HFFc6 (cell line): ENCODE measurements at regions not wholly inside any gene's neighbourhood (a gene's known extent, or its start where the extent isn't known, plus 50 kb on each side); places are given as distances from the start of the nearest gene placed in this dataset.

Experiments
- DNase-seq: peaks from one replicate; pipeline ENCODE4 v3.0.0-alpha.2; 2018
- H3K27ac Mint-ChIP-seq: 2 replicates; pipeline ENCODE4 v1.8.0; 2020; ENCODE audit warnings: mild to moderate bottlenecking, mixed read lengths
- H3K27me3 Mint-ChIP-seq: 2 replicates; pipeline ENCODE4 v1.8.0; 2021; ENCODE audit warnings: mild to moderate bottlenecking, moderate library complexity, mixed read lengths; ENCODE audit not compliant: insufficient read depth
- H3K36me3 Mint-ChIP-seq: 2 replicates; pipeline ENCODE4 v1.8.0; 2021; ENCODE audit warnings: low read depth, mixed read lengths
- H3K4me1 Mint-ChIP-seq: 2 replicates; pipeline ENCODE4 v1.8.0; 2020; ENCODE audit warnings: low read depth, mixed read lengths
- H3K4me3 Mint-ChIP-seq: 2 replicates; pipeline ENCODE4 v1.8.0; 2020; ENCODE audit warnings: mild to moderate bottlenecking, moderate library complexity, mixed read lengths
- H3K9me3 Mint-ChIP-seq: 2 replicates; pipeline ENCODE4 v1.8.0; 2020; ENCODE audit warnings: mild to moderate bottlenecking, mixed read lengths
- CTCF ChIP-seq: fragments of 200-600 bp; sonication (generic); IDR thresholded peaks from 2 replicates; pipeline ENCODE4 v1.5.0; 2021; ENCODE audit warnings: antibody characterized with exemption, mild to moderate bottlenecking

GRCh38 chr16:35187665-35188225 lies 1728.3 kb downstream of the TP53TG3F start:
- Mint-ChIP-seq H3K27me3 (no peaks in the 10 kb centered on the region; the same call in 1 of the 2 replicates), H3K27ac (no peak overlapping the region), H3K4me3 (no peak overlapping the region), H3K4me1 (no peaks in the 10 kb centered on the region), H3K36me3 (no peaks in the 10 kb centered on the region; the same call in 1 of the 2 replicates), H3K9me3 (peaks cover 35% of the 10 kb centered on the region)
- DNase-seq, result no peak
- TF ChIP-seq CTCF, result no peak

DNA sequence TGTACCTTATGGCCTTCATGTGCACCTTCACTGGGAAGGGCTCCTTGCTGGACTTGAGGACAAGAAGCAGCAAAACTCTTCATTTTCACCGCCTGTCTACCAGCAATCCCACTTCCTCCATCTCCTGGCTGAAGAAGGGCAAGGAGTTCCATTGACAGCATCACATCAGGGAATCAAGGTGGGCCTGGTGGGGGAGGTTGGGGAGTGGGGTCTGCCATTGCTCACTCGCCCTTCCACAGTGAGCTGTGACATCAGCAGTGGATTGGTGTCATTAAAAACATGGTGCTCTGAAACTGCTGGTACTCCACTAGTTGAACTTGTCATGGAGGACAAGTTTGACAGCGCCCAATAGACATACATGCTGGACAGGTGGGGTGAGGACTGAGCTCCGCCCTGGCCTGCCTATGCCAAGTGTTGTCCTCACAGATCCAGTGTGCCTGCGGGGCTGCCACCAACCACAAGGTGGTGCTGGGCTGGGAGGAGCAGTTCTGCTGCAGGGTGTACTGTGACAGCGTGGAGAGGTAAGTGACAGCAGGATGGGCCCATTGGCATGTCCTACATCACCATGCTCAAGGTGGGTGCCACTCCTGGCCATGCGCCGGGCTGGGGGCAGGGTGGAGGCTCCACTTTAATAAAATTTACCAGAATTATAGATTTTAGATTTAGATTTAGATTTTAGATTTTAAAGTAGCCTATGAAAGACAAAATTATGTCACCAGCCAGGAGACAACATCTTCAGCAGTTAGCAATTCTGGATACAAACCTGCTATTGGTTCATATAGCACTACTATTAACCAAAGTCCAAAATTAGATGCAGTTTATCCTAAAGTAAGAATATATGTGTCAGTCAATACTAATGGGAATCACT lies 1729.1 kb downstream of the TP53TG3F start:
- Mint-ChIP-seq H3K36me3 (no peaks in the 10 kb centered on the region; the same call in 1 of the 2 replicates), H3K27ac (no peak overlapping the region), H3K4me3 (no peak overlapping the region), H3K27me3 (no peaks in the 10 kb centered on the region; the same call in 1 of the 2 replicates), H3K4me1 (no peaks in the 10 kb centered on the region), H3K9me3 (peaks cover 27% of the 10 kb centered on the region)
- peak; percentile 7 for DNase-seq
- TF ChIP-seq CTCF, result peak; percentile 51; the same call in 1 of the 2 replicates

DNA sequence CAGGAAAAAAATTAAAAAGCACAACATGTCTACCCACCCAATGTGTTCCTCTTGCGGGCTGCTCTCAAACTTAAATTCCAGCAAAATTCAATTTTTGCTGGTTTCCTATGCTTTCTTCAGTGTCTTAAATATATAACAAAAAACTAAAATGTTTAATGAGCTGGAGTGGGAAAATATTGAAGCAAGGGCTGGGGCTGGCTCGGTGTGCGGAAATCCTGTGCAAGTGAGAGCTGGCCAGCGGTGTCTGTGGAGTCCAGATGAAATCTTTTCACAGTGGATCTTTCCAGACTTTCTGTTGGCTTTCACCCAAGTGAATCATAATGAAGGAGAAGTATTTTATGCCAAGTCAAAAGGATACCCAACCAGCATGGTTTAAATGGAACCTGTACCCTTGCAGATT lies 1733.6 kb downstream of the TP53TG3F start:
- TF ChIP-seq CTCF, result no peak
- H3K36me3 Mint-ChIP-seq, result no peaks in the 10 kb centered on the region
- no peaks in the 10 kb centered on the region for H3K4me1 Mint-ChIP-seq

DNA sequence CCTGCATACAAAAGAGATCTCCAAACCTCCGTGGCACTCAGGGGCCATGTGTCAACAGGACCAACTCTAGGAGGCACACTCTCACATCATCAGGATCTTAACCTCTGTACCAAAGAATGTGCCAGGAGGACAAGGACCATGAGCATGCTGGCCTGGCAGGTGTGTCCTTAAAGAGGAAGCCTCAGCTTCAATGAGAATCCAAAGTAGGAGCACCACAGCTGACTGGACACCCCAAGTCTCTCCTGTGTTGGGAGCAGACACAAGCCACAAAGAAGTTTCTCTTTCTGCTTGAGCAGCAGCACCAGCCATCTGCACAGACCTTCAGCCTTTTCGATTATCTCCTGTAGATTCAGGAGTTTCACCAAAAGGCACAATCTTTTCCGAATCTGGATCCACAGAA lies 1734.5 kb downstream of the TP53TG3F start:
- TF ChIP-seq CTCF, result no peak
- Mint-ChIP-seq H3K9me3 (peaks cover 18% of the 10 kb centered on the region), H3K4me3 (no peak overlapping the region), H3K27me3 (no peaks in the 10 kb centered on the region; the same call in 1 of the 2 replicates), H3K27ac (no peak overlapping the region), H3K4me1 (no peaks in the 10 kb centered on the region), H3K36me3 (no peaks in the 10 kb centered on the region)
- no peak for DNase-seq

More for the DNA sequence above, 1733.6 kb downstream of the TP53TG3F start:
- DNase-seq, result no peak
- no peaks in the 10 kb centered on the region; the same call in 1 of the 2 replicates for H3K27me3 Mint-ChIP-seq
- no peak overlapping the region for H3K4me3 Mint-ChIP-seq
- peaks cover 24% of the 10 kb centered on the region for H3K9me3 Mint-ChIP-seq
- no peak overlapping the region for H3K27ac Mint-ChIP-seq

- no peak for DNase-seq
- Mint-ChIP-seq H3K4me1 (no peaks in the 10 kb centered on the region), H3K36me3 (no peaks in the 10 kb centered on the region), H3K9me3 (peaks cover 18% of the 10 kb centered on the region), H3K27me3 (no peaks in the 10 kb centered on the region; the same call in 1 of the 2 replicates), H3K4me3 (no peak overlapping the region), H3K27ac (no peak overlapping the region)
- no peak for TF ChIP-seq CTCF
Observed at GRCh38 chr16:35194681-35195080, 1735.3 kb downstream of the TP53TG3F start.
